ENCODE measurements at regions not wholly inside any gene's neighbourhood (a gene's known extent, or its start where the extent isn't known, plus 50 kb on each side); places are given as distances from the start of the nearest gene placed in this dataset.

DNA sequence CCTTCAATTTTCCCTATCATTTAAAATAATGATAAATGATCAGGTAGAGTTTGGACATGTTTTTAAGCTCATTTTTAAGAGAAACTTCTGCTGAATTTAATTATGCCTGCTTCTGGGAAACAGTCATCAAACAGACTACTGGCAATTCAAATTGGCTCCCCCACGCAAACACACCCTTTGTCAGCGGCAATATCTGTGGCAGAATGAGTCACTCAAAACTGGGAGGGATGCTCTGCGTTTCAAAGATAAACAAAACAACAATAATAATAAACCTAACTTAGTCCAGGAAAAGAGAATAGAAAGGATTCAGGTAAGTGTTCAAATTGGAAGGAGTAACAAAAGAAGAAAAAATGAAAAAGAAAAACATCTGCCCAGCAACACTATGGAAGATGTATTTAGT is 108.1 kb upstream of the ERCC4 start:
- no peak for TF ChIP-seq CTCF (IDR thresholded peaks at IDR 0.05)
- Mint-ChIP-seq H3K4me1 (no peaks in the 10 kb centered on the region), H3K9me3 (peaks cover 2% of the 10 kb centered on the region), H3K36me3 (ENCODE audit: low read depth) (no peaks in the 10 kb centered on the region), H3K27me3 (peaks cover 11% of the 10 kb centered on the region), H3K27ac (no peak overlapping the region), H3K4me3 (no peak overlapping the region)
- ATAC-seq (ENCODE audit: low read depth) (no peak), DNase-seq (no peak)
- ChIA-PET CTCF (no interaction called here), POLR2A (no interaction called here)
- intact Hi-C loops (cut with micrococcal nuclease), result no loop called here

- ATAC-seq (ENCODE audit: low read depth) (no peak), DNase-seq (no peak)
- no peak overlapping the region for H3K27ac Mint-ChIP-seq
- H3K36me3 Mint-ChIP-seq (ENCODE audit: low read depth), result no peaks in the 10 kb centered on the region
- POLR2A ChIA-PET, result no interaction called here
- intact Hi-C loops (cut with micrococcal nuclease), result no loop called here
- no peak for TF ChIP-seq CTCF (IDR thresholded peaks at IDR 0.05)
- H3K4me1 Mint-ChIP-seq, result no peaks in the 10 kb centered on the region
- H3K27me3 Mint-ChIP-seq, result peaks cover 2% of the 10 kb centered on the region
- peaks cover 2% of the 10 kb centered on the region for H3K9me3 Mint-ChIP-seq
- no peak overlapping the region for H3K4me3 Mint-ChIP-seq
- CTCF ChIA-PET, result no interaction called here
These were observed 103.3 kb upstream of the ERCC4 start for GRCh38 chr16:13816701-13817100.

GRCh38 chr16:13823501-13823900 is 96.5 kb upstream of the ERCC4 start:
- no peak for ATAC-seq (ENCODE audit: low read depth)
- CTCF ChIA-PET, result no interaction called here
- TF ChIP-seq CTCF (IDR thresholded peaks at IDR 0.05), result no peak
- no peaks in the 10 kb centered on the region for H3K36me3 Mint-ChIP-seq (ENCODE audit: low read depth)
- peaks cover 5% of the 10 kb centered on the region for H3K27me3 Mint-ChIP-seq
- H3K4me1 Mint-ChIP-seq, result no peaks in the 10 kb centered on the region
- no peak for DNase-seq
- intact Hi-C loops (cut with micrococcal nuclease), result no loop called here
- no peak overlapping the region for H3K27ac Mint-ChIP-seq
- no peak overlapping the region for H3K4me3 Mint-ChIP-seq
- H3K9me3 Mint-ChIP-seq, result peaks cover 2% of the 10 kb centered on the region
- POLR2A ChIA-PET, result no interaction called here

DNA sequence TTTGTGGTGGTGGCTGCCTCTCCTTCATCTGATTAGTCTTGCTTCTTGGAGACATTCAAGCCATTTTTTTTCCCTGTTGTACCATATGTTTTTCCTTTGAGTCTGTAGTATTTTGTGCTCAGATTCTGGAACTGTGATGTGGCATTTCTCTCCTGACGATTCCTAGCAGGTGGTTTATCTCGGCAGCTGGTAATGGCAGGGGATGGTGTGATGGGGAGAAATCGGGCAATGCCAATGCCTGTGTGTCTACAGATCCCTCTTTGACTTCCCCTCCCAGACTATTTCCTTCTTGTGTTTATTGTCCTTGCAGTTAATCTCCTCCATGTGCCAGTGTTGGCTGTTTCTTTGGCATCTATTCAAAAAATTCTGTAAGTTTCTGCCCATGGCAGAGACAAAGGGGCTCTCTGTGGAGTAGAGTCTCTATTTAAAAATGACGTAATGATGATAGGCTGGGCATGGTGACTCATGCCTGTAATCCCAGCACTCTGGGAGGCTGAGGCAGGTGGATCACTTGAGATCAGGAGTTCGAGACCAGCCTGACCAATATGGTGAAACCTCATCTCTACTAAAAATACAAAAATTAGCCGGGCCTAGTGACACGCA is 90.2 kb upstream of the ERCC4 start:
- no peak for DNase-seq
- Mint-ChIP-seq H3K4me3 (no peak overlapping the region), H3K4me1 (no peaks in the 10 kb centered on the region), H3K27me3 (peaks cover 8% of the 10 kb centered on the region), H3K9me3 (peaks cover 2% of the 10 kb centered on the region), H3K36me3 (ENCODE audit: low read depth) (no peaks in the 10 kb centered on the region), H3K27ac (no peak overlapping the region)
- ChIA-PET CTCF (no interaction called here), POLR2A (no interaction called here)
- TF ChIP-seq CTCF (IDR thresholded peaks at IDR 0.05), result no peak
- ATAC-seq (ENCODE audit: low read depth), result no peak
- intact Hi-C loops (cut with micrococcal nuclease), result no loop called here

DNA sequence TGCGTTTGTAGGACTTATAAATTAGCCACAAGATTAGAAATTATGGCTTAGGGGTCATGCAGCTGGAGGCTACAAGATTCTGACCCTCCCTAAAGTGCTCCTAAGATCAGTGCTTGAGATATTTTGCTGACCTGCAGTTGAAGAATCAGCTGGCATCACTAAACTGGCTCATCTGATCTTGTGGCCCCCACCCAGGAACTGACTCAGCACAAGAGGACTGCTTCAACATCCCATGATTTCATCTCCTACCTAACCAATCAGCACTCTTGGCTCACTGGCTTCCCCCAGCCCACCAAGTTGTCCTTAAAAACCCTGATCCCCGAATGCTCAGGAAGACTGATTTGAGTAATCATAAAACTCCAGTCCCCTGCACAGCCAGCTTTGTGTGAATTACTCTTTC is 86.4 kb upstream of the ERCC4 start:
- POLR2A ChIA-PET, result interaction anchor here (0.6 kb wide), 1 partner anchor 17 kb away, joined by 6 read pairs; no protein-coding TSS in a partner anchor
- intact Hi-C loops (cut with micrococcal nuclease), result no loop called here
- Mint-ChIP-seq H3K4me3 (no peak overlapping the region), H3K9me3 (no peaks in the 10 kb centered on the region), H3K36me3 (ENCODE audit: low read depth) (no peaks in the 10 kb centered on the region), H3K27ac (no peak overlapping the region), H3K27me3 (peaks cover 9% of the 10 kb centered on the region), H3K4me1 (no peaks in the 10 kb centered on the region)
- no peak for TF ChIP-seq CTCF (IDR thresholded peaks at IDR 0.05)
- DNase-seq, result no peak
- CTCF ChIA-PET, result no interaction called here
- no peak for ATAC-seq (ENCODE audit: low read depth)

Measured in activated B cell treated with CpG ODN at 0.5 μM for 24 hours (primary cell).